HUES64 (cell line): ENCODE measurements at regions not wholly inside any gene's neighbourhood (a gene's known extent, or its start where the extent isn't known, plus 50 kb on each side); places are given as distances from the start of the nearest gene placed in this dataset.
"Not testable (repeated sequence)": the region's sequence is repeated elsewhere in the genome, so short reads cannot be mapped to it uniquely, and the experiment has no call there.

Experiments used
- H3K27ac ChIP-seq: 2 replicates; pipeline ENCODE4 v1.7.0; 2013; ENCODE audit warnings: low read depth, low read length, inconsistent platforms
- H3K27me3 ChIP-seq: 2 replicates; pipeline ENCODE4 v1.6.1; 2013; ENCODE audit warnings: mild to moderate bottlenecking, low read length; ENCODE audit not compliant: insufficient read depth
- H3K36me3 ChIP-seq: 2 replicates; pipeline ENCODE4 v1.6.1; 2013; ENCODE audit warnings: mild to moderate bottlenecking, low read length; ENCODE audit not compliant: insufficient read depth
- H3K4me1 ChIP-seq: 2 replicates; pipeline ENCODE4 v1.6.1; 2013; ENCODE audit warnings: mild to moderate bottlenecking, low read length, moderate library complexity; ENCODE audit not compliant: insufficient read depth
- H3K4me3 ChIP-seq: 2 replicates; pipeline ENCODE4 v1.5.1; 2013; ENCODE audit warnings: mild to moderate bottlenecking, low read length, moderate library complexity
- H3K9ac ChIP-seq: 2 replicates; pipeline ENCODE4 v1.6.1; 2013; ENCODE audit warnings: mild to moderate bottlenecking, low read depth, low read length
- H3K9me3 ChIP-seq: 2 replicates; pipeline ENCODE4 v1.6.1; 2013; ENCODE audit warnings: low read depth, low read length; ENCODE audit not compliant: insufficient read depth
- WGBS: fragments of 150-250, 120-280 bp; methylation state at CpG from one replicate; pipeline ENCODE4 v1.1.7; 2013; ENCODE audit warnings: missing lambda C conversion rate; 5-methylcytosine and 5-hydroxymethylcytosine counted together

GRCh38 chr21:15297824-15298223, 233.0 kb upstream of the NRIP1 start:
- Histone ChIP-seq H3K27ac (no peak overlapping the region), H3K27me3 (no peaks in the 10 kb centered on the region), H3K9me3 (peaks cover 19% of the 10 kb centered on the region), H3K9ac (no peak overlapping the region), H3K4me1 (peaks cover 16% of the 10 kb centered on the region; the same call in 1 of the 2 replicates), H3K4me3 (no peak overlapping the region), H3K36me3 (no peaks in the 10 kb centered on the region)

DNA sequence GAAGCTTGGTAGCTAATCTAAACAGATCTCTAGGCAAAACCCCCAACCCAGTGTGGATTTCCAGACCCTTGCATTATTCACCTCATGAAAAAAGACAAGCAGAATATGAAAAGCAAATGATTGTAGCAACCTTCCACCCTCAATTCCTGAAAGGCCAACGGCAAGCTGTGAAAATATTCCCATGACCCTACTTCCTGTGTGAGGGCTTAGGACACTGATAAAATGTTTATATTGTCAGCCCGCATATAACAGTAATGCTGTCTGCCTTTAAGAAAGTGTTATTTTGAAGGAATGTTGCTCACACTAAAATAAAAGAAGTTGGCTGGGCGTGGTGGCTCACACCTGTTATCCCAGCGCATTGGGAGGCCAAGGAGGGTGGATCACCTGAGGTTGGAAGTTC, 233.5 kb upstream of the NRIP1 start:
- H3K4me1 ChIP-seq = peaks cover 11% of the 10 kb centered on the region; the same call in 1 of the 2 replicates
- no peaks in the 10 kb centered on the region for H3K27me3 ChIP-seq
- H3K27ac ChIP-seq = no peak overlapping the region
- H3K4me3 ChIP-seq = no peak overlapping the region
- no peak overlapping the region for H3K9ac ChIP-seq
- WGBS = 98% methylated on average over 4 of the region's 4 CpGs
- H3K36me3 ChIP-seq = no peaks in the 10 kb centered on the region
- H3K9me3 ChIP-seq = peaks cover 19% of the 10 kb centered on the region

DNA sequence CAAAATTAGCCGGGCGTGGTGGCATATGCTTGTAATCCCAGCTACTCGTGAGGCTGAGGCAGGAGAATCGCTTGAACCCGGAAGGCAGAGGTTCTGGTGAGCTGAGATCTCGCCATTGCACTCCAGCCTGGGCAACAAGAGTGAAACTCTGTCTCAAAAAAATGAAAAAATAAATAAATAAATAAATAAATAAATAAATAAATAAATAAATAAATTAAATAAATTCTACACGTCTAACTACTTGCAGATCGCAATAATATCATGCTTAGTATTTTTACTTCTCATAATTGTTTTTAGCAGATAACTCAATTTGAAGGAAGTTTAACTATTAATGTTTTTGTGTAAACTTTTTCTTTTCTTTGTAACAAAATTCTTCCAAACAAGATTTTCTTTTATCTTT, 234.0 kb upstream of the NRIP1 start:
- WGBS = 93% methylated on average over 6 of the region's 8 CpGs

DNA sequence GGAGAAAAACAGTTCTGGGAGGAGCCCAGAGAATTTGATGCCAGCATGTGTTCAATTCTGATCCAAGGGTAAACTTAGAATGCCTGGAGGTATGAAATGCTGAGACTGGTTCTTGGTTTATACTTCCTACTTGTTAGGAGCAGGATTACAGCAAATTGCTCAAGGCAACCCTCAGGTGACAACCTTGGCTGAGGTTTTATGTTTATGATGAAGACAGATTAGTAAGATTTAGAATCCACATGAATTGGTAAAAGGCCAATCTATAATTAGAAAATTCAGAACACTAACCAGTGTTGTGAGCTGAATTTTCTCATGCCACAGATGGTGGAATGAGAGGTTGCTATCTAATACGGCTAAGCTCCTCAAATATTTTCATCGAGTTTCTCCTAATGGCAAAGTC, 235.3 kb upstream of the NRIP1 start:
- H3K9ac ChIP-seq = no peak overlapping the region
- no peaks in the 10 kb centered on the region for H3K4me1 ChIP-seq
- H3K27me3 ChIP-seq = no peaks in the 10 kb centered on the region
- H3K9me3 ChIP-seq = peaks cover 19% of the 10 kb centered on the region
- no peaks in the 10 kb centered on the region for H3K36me3 ChIP-seq
- H3K4me3 ChIP-seq = no peak overlapping the region
- WGBS = 100% methylated on average over 2 of the region's 2 CpGs
- no peak overlapping the region for H3K27ac ChIP-seq

More for the DNA sequence above, 234.0 kb upstream of the NRIP1 start:
- H3K27me3 ChIP-seq, H3K4me1 ChIP-seq, H3K36me3 ChIP-seq, H3K27ac ChIP-seq, H3K4me3 ChIP-seq, H3K9ac ChIP-seq: not testable (repeated sequence)
- H3K9me3 ChIP-seq = peaks cover 19% of the 10 kb centered on the region

DNA sequence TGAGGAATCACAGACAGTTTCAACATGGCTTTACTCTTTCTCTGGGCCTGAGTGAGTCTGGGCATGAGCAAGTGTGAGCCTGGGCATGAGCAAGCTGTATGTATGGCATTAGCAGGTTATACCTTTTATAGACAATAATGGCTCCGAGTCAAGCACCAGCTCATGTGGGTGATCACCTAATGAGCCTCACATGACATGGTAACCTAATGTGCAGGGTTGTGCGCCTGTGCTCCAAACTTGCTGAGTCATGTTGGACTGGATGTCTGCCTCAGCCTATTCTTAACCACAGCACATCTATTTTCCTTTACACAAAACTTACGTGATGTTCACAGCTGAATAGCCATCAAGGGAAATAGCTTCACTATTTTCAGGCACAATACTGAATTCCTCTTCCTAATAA, 236.2 kb upstream of the NRIP1 start:
- 98% methylated on average over 3 of the region's 3 CpGs for WGBS
- Histone ChIP-seq H3K27ac (no peak overlapping the region), H3K9me3 (peaks cover 19% of the 10 kb centered on the region), H3K36me3 (no peaks in the 10 kb centered on the region), H3K27me3 (no peaks in the 10 kb centered on the region), H3K4me3 (no peak overlapping the region), H3K4me1 (no peaks in the 10 kb centered on the region), H3K9ac (no peak overlapping the region)

DNA sequence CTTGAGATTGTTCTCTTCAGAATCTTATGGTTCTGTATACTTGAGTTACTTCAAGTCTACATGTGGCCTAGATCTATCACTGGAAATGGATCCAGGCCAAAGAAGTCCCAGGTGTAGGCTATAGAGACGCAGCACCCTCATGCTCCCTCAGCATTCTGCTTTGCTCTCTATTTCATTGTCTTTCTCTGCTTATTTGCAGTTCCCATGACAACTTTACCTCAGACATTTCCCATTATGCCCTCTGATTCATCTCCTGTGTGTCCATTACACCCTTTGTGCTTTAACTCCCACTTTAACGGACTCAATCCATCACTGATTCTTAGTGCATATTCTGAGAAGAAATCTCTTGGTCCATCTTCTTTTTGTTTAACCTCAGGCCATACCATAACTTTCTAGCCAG, 236.9 kb upstream of the NRIP1 start:
- 92% methylated on average over 2 of the region's 2 CpGs for WGBS
- Histone ChIP-seq H3K9me3 (peaks cover 19% of the 10 kb centered on the region), H3K9ac (no peak overlapping the region)

DNA sequence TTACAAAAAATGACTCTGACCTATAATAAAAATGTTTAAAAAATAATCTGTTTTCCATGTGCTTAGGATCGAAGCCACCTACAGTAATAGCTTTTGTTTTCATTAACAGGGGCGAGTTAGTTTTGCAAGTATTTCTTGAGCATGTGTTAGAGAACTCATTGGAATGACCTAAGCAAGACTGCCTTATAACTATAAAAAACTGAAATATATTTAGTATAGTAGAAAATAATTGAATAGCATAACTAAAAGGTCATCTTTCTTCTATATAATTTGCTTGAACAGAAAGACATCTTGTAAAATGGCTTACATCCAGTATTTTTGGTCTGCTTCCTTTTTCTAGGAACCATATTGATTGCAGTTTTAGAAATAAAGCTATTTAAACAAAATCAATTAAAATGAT, 241.5 kb upstream of the NRIP1 start:
- H3K27me3 ChIP-seq = no peaks in the 10 kb centered on the region
- no peaks in the 10 kb centered on the region for H3K36me3 ChIP-seq
- peaks cover 8% of the 10 kb centered on the region for H3K9me3 ChIP-seq
- H3K4me1 ChIP-seq = no peaks in the 10 kb centered on the region
- no peak overlapping the region for H3K27ac ChIP-seq
- WGBS = 100% methylated on average over 2 of the region's 2 CpGs
- H3K4me3 ChIP-seq = no peak overlapping the region
- H3K9ac ChIP-seq = no peak overlapping the region

More for the DNA sequence above, 236.9 kb upstream of the NRIP1 start:
- Histone ChIP-seq H3K4me3 (no peak overlapping the region), H3K27me3 (no peaks in the 10 kb centered on the region), H3K4me1 (no peaks in the 10 kb centered on the region), H3K27ac (no peak overlapping the region), H3K36me3 (no peaks in the 10 kb centered on the region)

- 94% methylated on average over 3 of the region's 3 CpGs for WGBS
- Histone ChIP-seq H3K4me3 (no peak overlapping the region), H3K27ac (no peak overlapping the region), H3K9ac (no peak overlapping the region), H3K36me3 (no peaks in the 10 kb centered on the region), H3K4me1 (no peaks in the 10 kb centered on the region), H3K9me3 (no peaks in the 10 kb centered on the region), H3K27me3 (no peaks in the 10 kb centered on the region)
Measured at GRCh38 chr21:15308333-15308732, 243.5 kb upstream of the NRIP1 start.

DNA sequence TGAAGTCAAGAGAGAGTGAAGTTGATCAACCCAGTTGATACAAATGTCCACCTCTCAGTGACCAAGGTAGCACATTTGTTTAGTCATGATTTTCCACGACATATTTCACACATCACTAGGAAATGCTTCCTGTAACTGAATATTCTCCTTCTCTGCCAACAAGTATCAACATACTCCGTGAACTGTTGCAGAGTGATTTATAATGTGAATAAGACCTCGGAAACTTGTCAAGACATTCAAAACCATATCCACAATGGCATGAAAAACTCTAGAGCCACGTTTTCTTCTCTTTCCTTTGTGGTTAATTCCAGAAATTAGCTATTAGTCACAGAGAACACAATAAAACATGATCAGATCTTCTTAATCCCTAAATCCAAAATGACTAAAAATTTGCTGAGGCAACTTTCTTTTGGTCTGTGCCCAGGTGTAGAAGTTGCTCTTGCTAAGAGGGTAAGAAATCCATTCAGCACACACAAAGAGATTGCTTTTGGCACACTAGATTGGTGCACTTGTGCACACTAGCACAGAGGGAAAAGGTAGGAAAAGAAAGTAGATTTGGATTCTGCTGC, 244.3 kb upstream of the NRIP1 start:
- H3K36me3 ChIP-seq = no peaks in the 10 kb centered on the region
- H3K27me3 ChIP-seq = no peaks in the 10 kb centered on the region
- no peaks in the 10 kb centered on the region for H3K9me3 ChIP-seq
- no peaks in the 10 kb centered on the region for H3K4me1 ChIP-seq
- H3K4me3 ChIP-seq = no peak overlapping the region
- no peak overlapping the region for H3K27ac ChIP-seq
- WGBS = 91% methylated on average over 4 of the region's 4 CpGs
- no peak overlapping the region for H3K9ac ChIP-seq

DNA sequence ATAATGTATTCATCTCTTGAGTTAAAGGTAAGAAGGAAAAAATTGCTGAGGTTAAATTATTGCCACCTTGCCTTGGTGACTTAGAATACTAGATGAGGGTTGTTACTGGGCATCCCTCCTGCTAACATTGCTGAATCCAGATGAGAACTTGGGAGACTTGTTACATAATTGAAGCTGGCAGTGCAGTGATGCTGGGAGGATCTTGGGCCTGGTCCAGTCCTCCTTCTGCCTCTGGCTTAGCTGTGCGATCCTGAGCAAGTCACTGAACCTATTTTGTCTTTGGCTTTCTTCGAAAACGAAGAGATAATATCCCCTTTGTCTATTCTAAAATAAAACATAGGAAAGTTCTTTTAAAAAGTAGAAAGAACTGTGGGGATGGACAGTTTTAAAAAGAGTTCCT, 244.9 kb upstream of the NRIP1 start:
- Histone ChIP-seq H3K9me3 (no peaks in the 10 kb centered on the region), H3K9ac (no peak overlapping the region), H3K27ac (no peak overlapping the region), H3K4me1 (no peaks in the 10 kb centered on the region), H3K27me3 (no peaks in the 10 kb centered on the region), H3K4me3 (no peak overlapping the region), H3K36me3 (no peaks in the 10 kb centered on the region)
- 79% methylated on average over 1 of the region's 3 CpGs for WGBS

GRCh38 chr21:15311510-15311909, 246.7 kb upstream of the NRIP1 start:
- H3K27ac ChIP-seq = no peak overlapping the region
- H3K27me3 ChIP-seq = no peaks in the 10 kb centered on the region
- H3K4me3 ChIP-seq = no peak overlapping the region
- no peak overlapping the region for H3K9ac ChIP-seq
- no peaks in the 10 kb centered on the region for H3K9me3 ChIP-seq
- H3K36me3 ChIP-seq = no peaks in the 10 kb centered on the region
- H3K4me1 ChIP-seq = no peaks in the 10 kb centered on the region

GRCh38 chr21:15317034-15317433, 252.2 kb upstream of the NRIP1 start:
- WGBS = 92% methylated on average over 3 of the region's 4 CpGs
- H3K4me3 ChIP-seq, H3K9me3 ChIP-seq, H3K4me1 ChIP-seq, H3K9ac ChIP-seq, H3K36me3 ChIP-seq, H3K27ac ChIP-seq, H3K27me3 ChIP-seq: not testable (repeated sequence)
